Stimulated activated CD4-positive, alpha-beta T cell treated with anti-CD3 and anti-CD28 coated beads, Interleukin-4, amount 100 ng/mL, for 4 hours (primary cell): ENCODE measurements at regions not wholly inside any gene's neighbourhood (a gene's known extent, or its start where the extent isn't known, plus 50 kb on each side); places are given as distances from the start of the nearest gene placed in this dataset.

Experiments used
- DNase-seq, 2 experiments: peaks; one replicate each; pipeline ENCODE4 v3.0.0-alpha.2; 2020

GRCh38 chr11:29305456-29306232 lies 711.2 kb downstream of the KCNA4 start:
- DNase-seq, result no peak

- no peak for DNase-seq
Measured at GRCh38 chr11:29300420-29300819, 716.4 kb downstream of the KCNA4 start.

- DNase-seq, result no peak
Measured at GRCh38 chr11:29296680-29297079, 720.1 kb downstream of the KCNA4 start.

GRCh38 chr11:29293825-29294224 lies 723.0 kb downstream of the KCNA4 start:
- DNase-seq, result no peak

- no peak for DNase-seq
Measured at GRCh38 chr11:29282088-29282487, 734.7 kb downstream of the KCNA4 start.

- no peak for DNase-seq
Measured at GRCh38 chr11:29281271-29281777, 735.5 kb downstream of the KCNA4 start.

GRCh38 chr11:29280452-29280851 lies 736.4 kb downstream of the KCNA4 start:
- DNase-seq, result no peak

GRCh38 chr11:29279716-29280115 lies 737.1 kb downstream of the KCNA4 start:
- DNase-seq, result no peak

GRCh38 chr11:29272019-29272654 lies 744.7 kb downstream of the KCNA4 start:
- no peak for DNase-seq

GRCh38 chr11:29271616-29272015 lies 745.2 kb downstream of the KCNA4 start:
- DNase-seq, result no peak

GRCh38 chr11:29268733-29269132 lies 748.1 kb downstream of the KCNA4 start:
- no peak for DNase-seq

- no peak for DNase-seq
Measured at GRCh38 chr11:29265792-29266191, 751.0 kb downstream of the KCNA4 start.

- no peak for DNase-seq
Measured at GRCh38 chr11:29265381-29265780, 751.4 kb downstream of the KCNA4 start.

- DNase-seq, result no peak
Measured at GRCh38 chr11:29263971-29264682, 752.7 kb downstream of the KCNA4 start.

GRCh38 chr11:29261831-29262230 lies 755.0 kb downstream of the KCNA4 start:
- DNase-seq, result no peak

GRCh38 chr11:29260939-29261705 lies 755.7 kb downstream of the KCNA4 start:
- no peak for DNase-seq

- DNase-seq, result no peak
Measured at GRCh38 chr11:29258411-29258810, 758.4 kb downstream of the KCNA4 start.

GRCh38 chr11:29256580-29256979 lies 760.2 kb downstream of the KCNA4 start:
- DNase-seq, result no peak

GRCh38 chr11:29255401-29255800 lies 761.4 kb downstream of the KCNA4 start:
- no peak for DNase-seq

- no peak for DNase-seq
Measured at GRCh38 chr11:29251738-29252137, 765.1 kb downstream of the KCNA4 start.

- no peak for DNase-seq
Measured at GRCh38 chr11:29249713-29250112, 767.1 kb downstream of the KCNA4 start.

GRCh38 chr11:29244355-29244754 lies 772.5 kb downstream of the KCNA4 start:
- no peak for DNase-seq

GRCh38 chr11:29243616-29244015 lies 773.2 kb downstream of the KCNA4 start:
- DNase-seq, result no peak
